ENCODE measurements at regions not wholly inside any gene's neighbourhood (a gene's known extent, or its start where the extent isn't known, plus 50 kb on each side); places are given as distances from the start of the nearest gene placed in this dataset.

- ATAC-seq (no peak), FAIRE-seq (no peak), DNase-seq (ENCODE audit: low read depth, low spot score) (no peak)
- RAD21 ChIA-PET (ENCODE audit: unreplicated experiment), result interaction anchor here (0.9 to 1.2 kb wide), 3 partner anchors 24 to 115 kb away, joined by 3 read pairs; no protein-coding TSS in a partner anchor
- CTCF ChIA-PET, result interaction anchor here (0.6 to 1.4 kb wide), 5 partner anchors 10 to 366 kb away, joined by 3 read pairs; no protein-coding TSS in a partner anchor
- Histone ChIP-seq H3K9ac (ENCODE audit: control insufficient read depth, insufficient read depth, low read length) (no peak overlapping the region), H3K4me3 (no peak overlapping the region), H3K4me1 (ENCODE audit: control insufficient read depth, insufficient read depth, low read length) (no peaks in the 10 kb centered on the region), H3K27ac (ENCODE audit: control insufficient read depth, insufficient read depth) (no peak overlapping the region), H3K36me3 (ENCODE audit: control insufficient read depth in 2 of 2, insufficient read depth in 2 of 2, low read length in 1 of 2) (no peaks in the 10 kb centered on the region), H3K27me3 (replicated peaks in 1 of 2; ENCODE audit: control insufficient read depth in 2 of 2, insufficient read depth in 2 of 2, low read length in 1 of 2) (no peaks in the 10 kb centered on the region), H4K20me1 (ENCODE audit: control insufficient read depth, insufficient read depth) (no peaks in the 10 kb centered on the region), H3K79me2 (ENCODE audit: control insufficient read depth, insufficient read depth, low read length) (no peaks in the 10 kb centered on the region), H3K9me3 (replicated peaks; ENCODE audit: control insufficient read depth, insufficient read depth, low read length) (no peaks in the 10 kb centered on the region), H2AFZ (ENCODE audit: control insufficient read depth, low read depth, low read length) (no peak overlapping the region), H3K4me2 (ENCODE audit: control insufficient read depth, insufficient read depth) (no peak overlapping the region)
- POLR2A ChIA-PET, result interaction anchor here (0.6 kb wide), 1 partner anchor 304 kb away, joined by 5 read pairs; no protein-coding TSS in a partner anchor
- in situ Hi-C loops (cut with MboI) (no loop called here), intact Hi-C loops (cut with micrococcal nuclease; ENCODE audit: unreplicated experiment) (no loop called here)
- 68% methylated on average over 7 of the region's 7 CpGs for WGBS (ENCODE audit: insufficient coverage, insufficient replicate concordance, low lambda C conversion rate, missing lambda C conversion rate)
- SMC1A ChIA-PET (ENCODE audit: uncharacterized antibody, unreplicated experiment), result interaction anchor here (0.5 to 1.1 kb wide), 5 partner anchors 50 to 495 kb away, joined by 3 to 5 read pairs (median 3); no protein-coding TSS in a partner anchor
- TF ChIP-seq YBX1 (IDR thresholded peaks at IDR 0.05), result no peak
- TF ChIP-seq CBX5 (IDR thresholded peaks at IDR 0.05; ENCODE audit: low read depth), result no peak
- TF ChIP-seq MTA2 (IDR thresholded peaks at IDR 0.05; ENCODE audit: low read depth), result no peak
- TF ChIP-seq IKZF1 (conservative IDR thresholded peaks at IDR 0.05), result no peak
- TF ChIP-seq CREM (IDR thresholded peaks at IDR 0.05; ENCODE audit: low read depth), result no peak
- TF ChIP-seq, protein P1, sequence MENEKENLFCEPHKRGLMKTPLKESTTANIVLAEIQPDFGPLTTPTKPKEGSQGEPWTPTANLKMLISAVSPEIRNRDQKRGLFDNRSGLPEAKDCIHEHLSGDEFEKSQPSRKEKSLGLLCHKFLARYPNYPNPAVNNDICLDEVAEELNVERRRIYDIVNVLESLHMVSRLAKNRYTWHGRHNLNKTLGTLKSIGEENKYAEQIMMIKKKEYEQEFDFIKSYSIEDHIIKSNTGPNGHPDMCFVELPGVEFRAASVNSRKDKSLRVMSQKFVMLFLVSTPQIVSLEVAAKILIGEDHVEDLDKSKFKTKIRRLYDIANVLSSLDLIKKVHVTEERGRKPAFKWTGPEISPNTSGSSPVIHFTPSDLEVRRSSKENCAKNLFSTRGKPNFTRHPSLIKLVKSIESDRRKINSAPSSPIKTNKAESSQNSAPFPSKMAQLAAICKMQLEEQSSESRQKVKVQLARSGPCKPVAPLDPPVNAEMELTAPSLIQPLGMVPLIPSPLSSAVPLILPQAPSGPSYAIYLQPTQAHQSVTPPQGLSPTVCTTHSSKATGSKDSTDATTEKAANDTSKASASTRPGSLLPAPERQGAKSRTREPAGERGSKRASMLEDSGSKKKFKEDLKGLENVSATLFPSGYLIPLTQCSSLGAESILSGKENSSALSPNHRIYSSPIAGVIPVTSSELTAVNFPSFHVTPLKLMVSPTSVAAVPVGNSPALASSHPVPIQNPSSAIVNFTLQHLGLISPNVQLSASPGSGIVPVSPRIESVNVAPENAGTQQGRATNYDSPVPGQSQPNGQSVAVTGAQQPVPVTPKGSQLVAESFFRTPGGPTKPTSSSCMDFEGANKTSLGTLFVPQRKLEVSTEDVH (IDR thresholded peaks at IDR 0.05; ENCODE audit: low read depth, partially characterized antibody), result no peak
- TF ChIP-seq PAX5 (IDR thresholded peaks at IDR 0.05; ENCODE audit: borderline replicate concordance, low read depth, low read length), result no peak
- no peak for TF ChIP-seq SIX5 (IDR thresholded peaks at IDR 0.05; ENCODE audit: low read depth, low read length, severe bottlenecking)
- no peak for TF ChIP-seq IKZF2 (IDR thresholded peaks at IDR 0.05)
- TF ChIP-seq ZBTB4 (CRISPR knock-in tag; IDR thresholded peaks at IDR 0.05), result no peak
- no TSS peak for BruUV-seq (replicated peaks)
Measured at GRCh38 chr14:89543425-89543790, 126.4 kb upstream of the FOXN3 start.

Measured in GM12878 (cell line).